Choroid plexus epithelial cell (primary cell): ENCODE measurements at regions not wholly inside any gene's neighbourhood (a gene's known extent, or its start where the extent isn't known, plus 50 kb on each side); places are given as distances from the start of the nearest gene placed in this dataset.
"Not testable (repeated sequence)": the region's sequence is repeated elsewhere in the genome, so short reads cannot be mapped to it uniquely, and the experiment has no call there.

Source experiments
- DNase-seq: peaks from one replicate; pipeline ENCODE4 v3.0.0-alpha.2; 2010; ENCODE audit warnings: low read depth
- H3K4me3 ChIP-seq: 2 replicates; pipeline ENCODE4 v1.5.1; 2011; ENCODE audit warnings: low read depth, mild to moderate bottlenecking, control low read depth, low read length, moderate library complexity
- TF ChIP-seq, protein P1 (sequence below): conservative IDR thresholded peaks from 2 replicates; pipeline ENCODE4 v1.5.1; 2011; ENCODE audit warnings: low read depth, mild to moderate bottlenecking, control low read depth, inconsistent platforms, low read length, moderate library complexity

DNA sequence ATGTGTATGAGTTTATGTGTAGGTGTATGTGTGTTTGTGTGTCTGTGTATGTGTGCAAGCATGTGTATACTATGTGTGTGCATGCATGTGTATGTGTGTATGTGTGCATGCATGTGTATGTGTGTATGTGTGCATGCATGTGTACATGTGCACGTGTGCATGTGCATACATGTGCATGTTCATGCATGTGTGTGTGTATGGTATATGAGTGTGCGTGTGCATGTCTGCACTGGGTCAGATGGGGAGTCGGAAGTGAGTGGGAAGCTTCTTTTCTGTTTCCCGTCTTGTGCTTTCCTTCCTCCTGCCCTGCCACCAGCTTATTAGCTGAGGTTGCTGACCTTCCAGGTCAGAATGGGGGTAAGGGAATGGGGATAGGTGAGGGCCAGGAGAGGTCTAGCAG, 174.7 kb downstream of the MAP2K4 start:
- H3K4me3 ChIP-seq, result no peak overlapping the region
- DNase-seq, result no peak
- TF ChIP-seq, protein P1, sequence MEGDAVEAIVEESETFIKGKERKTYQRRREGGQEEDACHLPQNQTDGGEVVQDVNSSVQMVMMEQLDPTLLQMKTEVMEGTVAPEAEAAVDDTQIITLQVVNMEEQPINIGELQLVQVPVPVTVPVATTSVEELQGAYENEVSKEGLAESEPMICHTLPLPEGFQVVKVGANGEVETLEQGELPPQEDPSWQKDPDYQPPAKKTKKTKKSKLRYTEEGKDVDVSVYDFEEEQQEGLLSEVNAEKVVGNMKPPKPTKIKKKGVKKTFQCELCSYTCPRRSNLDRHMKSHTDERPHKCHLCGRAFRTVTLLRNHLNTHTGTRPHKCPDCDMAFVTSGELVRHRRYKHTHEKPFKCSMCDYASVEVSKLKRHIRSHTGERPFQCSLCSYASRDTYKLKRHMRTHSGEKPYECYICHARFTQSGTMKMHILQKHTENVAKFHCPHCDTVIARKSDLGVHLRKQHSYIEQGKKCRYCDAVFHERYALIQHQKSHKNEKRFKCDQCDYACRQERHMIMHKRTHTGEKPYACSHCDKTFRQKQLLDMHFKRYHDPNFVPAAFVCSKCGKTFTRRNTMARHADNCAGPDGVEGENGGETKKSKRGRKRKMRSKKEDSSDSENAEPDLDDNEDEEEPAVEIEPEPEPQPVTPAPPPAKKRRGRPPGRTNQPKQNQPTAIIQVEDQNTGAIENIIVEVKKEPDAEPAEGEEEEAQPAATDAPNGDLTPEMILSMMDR, result no peak

DNA sequence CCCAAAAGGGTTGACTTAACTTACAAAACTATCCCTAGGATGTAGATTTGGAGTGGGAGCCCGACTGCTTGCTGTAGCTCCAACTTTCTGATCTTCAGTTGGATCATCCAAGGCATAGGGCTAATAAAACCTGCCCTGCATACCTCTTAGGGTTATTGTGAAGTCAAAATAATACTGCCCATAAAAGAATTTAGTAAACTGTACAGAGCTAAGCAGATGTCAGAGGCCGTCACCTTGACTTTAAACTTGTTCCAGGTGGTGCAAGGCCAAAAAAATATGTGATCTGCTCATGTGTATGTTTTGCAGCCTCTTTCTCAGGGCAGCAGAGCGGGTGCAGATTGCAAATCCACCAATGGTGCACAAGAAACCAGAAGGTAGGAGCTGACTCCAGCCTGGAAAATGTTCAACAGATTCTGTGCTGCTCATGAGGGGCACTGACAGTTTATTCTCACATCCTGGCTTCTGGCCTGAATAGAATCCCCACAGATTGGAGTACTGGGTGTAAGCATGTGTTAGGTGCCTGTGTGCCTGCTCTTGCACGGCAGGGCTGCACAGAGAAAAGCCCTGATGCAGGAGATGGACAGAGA, 180.7 kb downstream of the MAP2K4 start:
- TF ChIP-seq, protein P1, result no peak
- DNase-seq, result no peak
- no peak overlapping the region for H3K4me3 ChIP-seq

DNA sequence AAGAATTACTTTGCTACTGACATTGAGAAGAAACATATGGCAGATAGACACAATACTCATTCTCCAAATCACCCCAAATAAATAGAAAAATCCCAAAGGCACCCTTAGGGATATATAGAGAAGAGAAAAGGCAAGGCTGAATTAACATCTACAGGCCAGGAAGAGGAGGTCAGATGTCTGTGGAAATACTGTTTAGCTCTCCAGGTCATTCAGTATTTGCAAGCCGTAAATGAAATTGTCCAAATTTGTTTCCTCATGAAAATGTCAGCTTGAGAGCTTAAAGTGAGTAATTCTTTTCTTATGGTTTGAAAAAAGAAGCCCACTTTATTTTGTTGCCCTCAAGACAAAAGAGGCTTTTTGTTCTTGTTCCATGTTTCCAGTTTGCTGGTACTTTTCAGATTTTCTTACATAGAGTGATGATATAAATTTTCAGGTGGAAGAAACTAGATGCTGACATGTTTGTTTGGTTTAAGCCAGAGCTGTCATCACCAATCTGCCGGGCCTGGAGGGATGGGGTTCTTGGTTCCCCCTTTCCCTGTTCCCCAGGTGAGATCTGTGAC, 189.0 kb downstream of the MAP2K4 start:
- no peak overlapping the region for H3K4me3 ChIP-seq
- DNase-seq, result no peak
- TF ChIP-seq, protein P1, result no peak

DNA sequence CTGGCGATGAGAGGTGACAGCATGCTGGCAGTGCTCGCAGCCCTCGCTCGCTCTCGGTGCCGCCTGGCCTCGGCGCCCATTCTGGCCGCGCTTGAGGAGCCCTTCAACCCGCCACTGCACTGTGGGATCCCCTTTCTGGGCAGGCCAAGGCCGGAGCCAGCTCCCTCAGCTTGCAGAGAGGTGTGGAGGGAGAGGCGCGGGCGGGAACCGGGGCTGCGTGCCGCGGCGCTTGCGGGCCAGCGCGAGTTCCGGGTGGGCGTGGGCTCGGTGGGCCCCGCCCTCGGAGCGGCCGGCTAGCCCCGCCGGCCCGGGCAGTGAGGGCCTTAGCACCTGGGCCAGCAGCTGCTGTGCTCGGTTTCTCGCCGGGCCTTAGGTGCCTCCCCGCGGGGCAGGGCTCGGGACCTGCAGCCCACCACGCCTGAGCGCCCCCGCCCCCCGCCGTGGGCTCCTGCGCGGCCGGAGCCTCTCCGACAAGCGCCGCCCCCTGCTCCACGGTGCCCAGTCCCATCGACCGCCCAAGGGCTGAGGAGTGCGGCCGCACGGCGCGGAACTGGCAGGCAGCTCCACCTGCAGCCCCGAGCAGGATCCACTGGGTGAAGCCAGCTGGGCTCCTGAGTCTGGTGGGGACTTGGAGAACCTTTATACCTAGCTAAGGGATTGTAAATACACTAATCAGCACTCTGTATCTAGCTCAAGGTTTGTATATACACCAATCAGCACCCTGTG, 200.2 kb downstream of the MAP2K4 start:
- H3K4me3 ChIP-seq, DNase-seq: not testable (repeated sequence)

DNA sequence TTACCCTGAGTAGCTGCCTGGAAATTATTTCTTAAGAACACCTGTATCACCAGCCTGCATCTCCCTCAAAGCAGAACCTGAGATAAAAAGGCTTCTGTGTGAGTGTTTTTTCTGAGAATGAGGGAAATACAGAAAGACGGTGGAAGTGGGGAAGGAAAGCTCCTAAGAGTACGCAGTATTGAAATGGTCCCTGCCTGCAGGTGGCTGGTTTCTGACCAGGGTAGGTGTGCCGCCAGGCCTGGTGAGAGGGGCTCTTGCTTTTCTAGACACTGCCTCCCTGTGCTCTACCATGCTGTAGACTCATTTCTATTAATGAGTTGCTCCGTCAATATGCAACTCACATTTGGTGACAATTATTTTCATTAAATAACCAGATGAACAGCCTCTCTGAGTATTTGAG, 201.7 kb downstream of the MAP2K4 start:
- no peak overlapping the region for H3K4me3 ChIP-seq
- no peak for DNase-seq
- TF ChIP-seq, protein P1, result no peak

DNA sequence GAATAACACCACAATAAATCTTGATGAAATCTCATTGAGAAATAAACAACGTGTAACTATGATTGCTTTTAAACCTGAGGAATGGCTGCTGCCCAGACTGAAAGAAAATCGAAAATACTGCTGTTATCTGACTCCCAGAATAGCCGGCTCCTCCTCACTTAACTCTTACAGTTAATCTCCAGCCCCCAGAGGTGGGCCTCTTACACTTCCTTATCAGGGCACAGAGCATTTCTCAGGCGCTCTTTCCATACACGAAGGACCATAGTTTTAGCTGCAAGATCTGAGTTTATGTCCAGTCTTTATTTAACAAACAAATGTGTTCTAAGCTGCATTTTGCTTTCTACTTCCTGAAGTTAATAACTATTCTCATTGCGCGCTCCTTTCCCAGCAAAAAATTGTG, 206.9 kb downstream of the MAP2K4 start:
- TF ChIP-seq, protein P1, result no peak
- no peak for DNase-seq
- no peak overlapping the region for H3K4me3 ChIP-seq

DNA sequence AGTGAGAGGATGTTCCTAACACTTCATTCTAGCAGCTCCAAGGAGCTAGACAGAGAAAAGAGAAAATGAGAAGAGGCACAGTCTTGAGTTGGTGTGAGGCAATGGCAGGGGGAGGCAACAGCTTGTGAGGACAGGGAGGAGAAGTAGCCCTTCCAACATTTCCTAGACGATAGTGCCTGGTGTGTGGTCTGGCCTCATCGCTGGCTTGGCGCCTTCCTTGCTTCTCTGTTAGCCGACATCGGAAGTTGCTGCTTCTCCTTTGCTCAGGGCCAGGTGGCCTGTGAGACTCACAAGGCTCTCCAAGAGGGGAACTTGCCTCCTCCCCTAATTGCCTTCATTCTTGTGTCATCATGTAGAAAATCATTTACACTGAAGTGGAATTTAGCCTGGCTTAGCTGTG, 208.7 kb downstream of the MAP2K4 start:
- DNase-seq, result no peak
- TF ChIP-seq, protein P1, result no peak
- no peak overlapping the region for H3K4me3 ChIP-seq
